ENCODE measurements at regions not wholly inside any gene's neighbourhood (a gene's known extent, or its start where the extent isn't known, plus 50 kb on each side); places are given as distances from the start of the nearest gene placed in this dataset.
A peak's percentile ranks its signal among the peaks of the same experiment; 100 is the strongest.

- no peaks in the 10 kb centered on the region for H3K36me3 ChIP-seq (replicated peaks in 1 of 2)
- WGBS, 4 donors: 85 to 100% (median 88%) methylated on average over 1 of the region's 1 CpG
- no peak for TF ChIP-seq CTCF (IDR thresholded peaks at IDR 0.05)
- no peak for TF ChIP-seq POLR2A (IDR thresholded peaks at IDR 0.05)
- H3K9me3 ChIP-seq (replicated peaks in 1 of 3): no peaks in the 10 kb centered on the region
- no peaks in the 10 kb centered on the region for H3K27me3 ChIP-seq
- intact Hi-C loops (cut with DNase I): no loop called here
- no peak overlapping the region for H3K27ac ChIP-seq
- no peak for DNase-seq
- peaks cover 7 to 19% of the 10 kb centered on the region in 2 donors for H3K4me1 ChIP-seq (replicated peaks in 1 of 2)
- H3K4me3 ChIP-seq: no peak overlapping the region
Observed at GRCh38 chr12:116343331-116343884, 65.9 kb upstream of the MED13L start.

DNA sequence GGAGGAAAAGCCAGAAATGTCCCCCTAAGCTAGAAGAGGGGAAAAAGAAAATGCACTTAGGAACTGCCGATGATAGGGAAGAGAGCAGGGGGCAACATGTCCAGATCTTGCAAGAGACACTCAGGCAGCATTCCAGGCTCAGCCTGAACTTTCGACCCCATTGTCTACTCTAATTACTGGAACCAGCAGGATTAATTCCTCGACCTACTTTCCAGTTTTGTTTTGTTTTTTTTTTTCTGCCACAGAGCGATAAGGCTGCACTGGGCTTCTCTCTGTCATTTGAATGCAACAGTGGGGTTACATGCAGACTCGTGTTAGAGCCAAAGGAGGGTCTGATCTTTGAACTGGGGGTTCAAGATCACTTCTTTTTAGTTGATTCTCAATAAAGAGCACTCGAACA is 68.7 kb upstream of the MED13L start:
- DNase-seq: peak in 6 of 7 donors; percentile 48 to 82 (median 66)
- intact Hi-C loops (cut with DNase I): no loop called here
- no peak for TF ChIP-seq POLR2A (IDR thresholded peaks at IDR 0.05)

GRCh38 chr12:116346741-116347140 is 69.2 kb upstream of the MED13L start:
- H3K4me1 ChIP-seq (replicated peaks in 1 of 2): peaks cover 7 to 19% of the 10 kb centered on the region in 2 donors
- 15 to 22% (median 20%) methylated on average over 4 of the region's 4 CpGs for WGBS, 4 donors
- no peaks in the 10 kb centered on the region for H3K27me3 ChIP-seq
- H3K27ac ChIP-seq: peak overlapping the region in 1 of 5 donors; percentile 50
- intact Hi-C loops (cut with DNase I): no loop called here
- H3K36me3 ChIP-seq (replicated peaks in 1 of 2): no peaks in the 10 kb centered on the region
- no peak for TF ChIP-seq CTCF (IDR thresholded peaks at IDR 0.05)
- TF ChIP-seq POLR2A (IDR thresholded peaks at IDR 0.05): no peak
- H3K4me3 ChIP-seq: no peak overlapping the region
- peak; percentile 36 to 80 (median 72) for DNase-seq
- no peaks in the 10 kb centered on the region for H3K9me3 ChIP-seq (replicated peaks in 1 of 3)

More for the DNA sequence above, 68.7 kb upstream of the MED13L start:
- Histone ChIP-seq H3K4me3 (no peak overlapping the region), H3K27me3 (no peaks in the 10 kb centered on the region), H3K4me1 (replicated peaks in 1 of 2) (peaks cover 7 to 19% of the 10 kb centered on the region in 2 donors), H3K9me3 (replicated peaks in 1 of 3) (no peaks in the 10 kb centered on the region), H3K27ac (peak overlapping the region in 1 of 5 donors; percentile 50), H3K36me3 (replicated peaks in 1 of 2) (no peaks in the 10 kb centered on the region)
- WGBS, 4 donors: 15 to 28% (median 20%) methylated on average over 6 of the region's 6 CpGs

DNA sequence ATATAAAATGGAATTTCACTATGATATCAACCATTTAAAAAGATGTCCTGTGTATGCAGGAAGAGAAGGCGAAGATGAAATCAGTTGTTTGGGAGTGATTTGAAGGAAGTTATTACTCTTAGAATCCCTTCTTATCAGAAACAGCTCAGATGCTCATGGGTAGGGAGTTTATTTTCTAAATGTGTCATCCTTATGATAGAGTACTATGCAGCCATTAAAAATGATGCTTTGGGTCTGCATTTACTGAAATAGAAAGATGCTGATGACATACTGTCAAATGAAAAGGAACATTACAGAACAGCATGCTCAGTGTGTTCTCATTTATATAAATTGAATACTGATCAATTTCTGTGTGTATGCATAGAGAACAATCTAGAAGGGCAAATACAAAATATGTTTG is 69.8 kb upstream of the MED13L start:
- Histone ChIP-seq H3K4me3 (no peak overlapping the region), H3K27ac (peak overlapping the region in 1 of 5 donors; percentile 50), H3K4me1 (replicated peaks in 1 of 2) (peaks cover 7 to 19% of the 10 kb centered on the region in 2 donors), H3K36me3 (replicated peaks in 1 of 2) (no peaks in the 10 kb centered on the region), H3K27me3 (no peaks in the 10 kb centered on the region), H3K9me3 (replicated peaks in 1 of 3) (no peaks in the 10 kb centered on the region)
- TF ChIP-seq POLR2A (IDR thresholded peaks at IDR 0.05): no peak
- no peak for TF ChIP-seq CTCF (IDR thresholded peaks at IDR 0.05)
- DNase-seq: no peak
- intact Hi-C loops (cut with DNase I): no loop called here
- 68 to 84% (median 70%) methylated on average over 1 of the region's 1 CpG for WGBS, 4 donors

DNA sequence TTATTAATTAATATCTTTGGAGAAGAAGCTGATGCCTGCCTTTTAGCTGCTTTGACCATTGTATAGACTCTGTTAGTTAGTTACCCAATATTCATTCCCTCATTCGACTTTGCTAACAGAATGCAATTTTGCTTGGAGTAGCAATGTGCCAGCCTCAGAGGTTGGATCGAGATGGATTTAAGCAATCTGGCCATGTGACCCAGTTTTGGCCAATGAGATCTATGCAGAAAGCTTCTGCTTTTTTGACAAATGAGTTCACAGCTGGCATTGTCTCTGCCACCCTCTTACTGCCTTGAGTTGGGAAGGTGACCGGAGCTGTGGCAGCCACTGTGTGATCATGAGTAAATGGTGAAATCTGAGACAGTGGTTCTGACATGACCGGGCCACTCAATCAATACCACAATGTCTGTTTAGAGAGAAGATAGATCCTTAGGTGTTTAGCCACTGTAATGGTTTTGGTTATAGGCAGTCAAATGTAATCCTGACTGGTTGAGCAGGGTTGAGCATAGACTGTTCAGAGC is 74.9 kb upstream of the MED13L start:
- no peak for DNase-seq
- intact Hi-C loops (cut with DNase I): no loop called here
- no peak overlapping the region for H3K4me3 ChIP-seq
- no peaks in the 10 kb centered on the region for H3K27me3 ChIP-seq
- 89 to 92% (median 91%) methylated on average over 4 of the region's 4 CpGs for WGBS, 4 donors
- TF ChIP-seq CTCF (IDR thresholded peaks at IDR 0.05) (no peak), POLR2A (IDR thresholded peaks at IDR 0.05) (no peak)
- no peaks in the 10 kb centered on the region for H3K36me3 ChIP-seq (replicated peaks in 1 of 2)
- no peaks in the 10 kb centered on the region for H3K4me1 ChIP-seq (replicated peaks in 1 of 2)
- no peaks in the 10 kb centered on the region for H3K9me3 ChIP-seq (replicated peaks in 1 of 3)
- H3K27ac ChIP-seq: no peak overlapping the region

Measured in adrenal gland (tissue), 9 donors.